Natural killer cell (primary cell): ENCODE measurements at regions not wholly inside any gene's neighbourhood (a gene's known extent, or its start where the extent isn't known, plus 50 kb on each side); places are given as distances from the start of the nearest gene placed in this dataset.

ENCODE experiments used
- ATAC-seq, 3 donors: fragments of 150-1000 bp in 2 of 3; fragments of 200-7000 bp in 1 of 3; cut with Tn5 transposase; 1 replicate in 1 of 3; 2 replicates in 2 of 3; pipeline ENCODE4 v1.10.0; 2021; ENCODE audit warnings: mild to moderate bottlenecking in 2 of 3, moderate library complexity in 2 of 3
- DNase-seq, 2 donors: peaks; one replicate each; pipeline versions ENCODE4 v3.0.0 to v3.0.0-alpha.2; 2013 to 2021; ENCODE audit warnings: mixed read lengths in 1 of 2
- H3K27ac ChIP-seq: one replicate; pipeline ENCODE4 v1.5.1; 2013; ENCODE audit warnings: mild to moderate bottlenecking, low read length
- H3K27me3 ChIP-seq: one replicate; pipeline ENCODE4 v1.6.1; 2013; ENCODE audit warnings: low read length; ENCODE audit not compliant: control insufficient read depth, insufficient read depth
- H3K36me3 ChIP-seq: one replicate; pipeline ENCODE4 v1.6.1; 2013; ENCODE audit warnings: low read length; ENCODE audit not compliant: control insufficient read depth, insufficient read depth
- H3K4me1 ChIP-seq: one replicate; pipeline ENCODE4 v1.6.1; 2013; ENCODE audit warnings: low read length; ENCODE audit not compliant: control insufficient read depth, insufficient read depth
- H3K4me3 ChIP-seq: one replicate; pipeline ENCODE4 v1.5.1; 2013; ENCODE audit warnings: low read length
- H3K9me3 ChIP-seq: one replicate; pipeline ENCODE4 v1.6.1; 2013; ENCODE audit warnings: low read length; ENCODE audit not compliant: control insufficient read depth, insufficient read depth
- H3K27ac Mint-ChIP-seq, 2 donors: one replicate each; pipeline ENCODE4 v1.8.0; 2022; ENCODE audit warnings: mild to moderate bottlenecking in 2 of 2, mixed read lengths in 2 of 2, moderate library complexity in 1 of 2
- H3K27me3 Mint-ChIP-seq, 2 donors: one replicate each; pipeline ENCODE4 v1.8.0; 2022; ENCODE audit warnings: low read depth in 2 of 2, mixed read lengths in 2 of 2
- H3K36me3 Mint-ChIP-seq: one replicate; pipeline ENCODE4 v1.8.0; 2022; ENCODE audit warnings: mixed read lengths
- H3K4me1 Mint-ChIP-seq, 2 donors: one replicate each; pipeline ENCODE4 v1.8.0; 2022; ENCODE audit warnings: mixed read lengths in 2 of 2
- H3K4me3 Mint-ChIP-seq: one replicate; pipeline ENCODE4 v1.8.0; 2022; ENCODE audit warnings: mild to moderate bottlenecking, moderate library complexity, mixed read lengths
- H3K9me3 Mint-ChIP-seq, 2 donors: one replicate each; pipeline ENCODE4 v1.8.0; 2022; ENCODE audit warnings: mixed read lengths in 2 of 2
- CTCF ChIP-seq: fragments of 200-600 bp; IDR thresholded peaks from one replicate; pipeline ENCODE4 v1.8.0; 2022; ENCODE audit warnings: antibody characterized with exemption
- WGBS: methylation state at CpG from one replicate; pipeline ENCODE4 v1.1.7; 2013; ENCODE audit warnings: missing lambda C conversion rate; ENCODE audit not compliant: insufficient coverage; 5-methylcytosine and 5-hydroxymethylcytosine counted together
- intact Hi-C: fragments of 100-400 bp; cut with micrococcal nuclease; formaldehyde crosslinking; loops from one replicate; pipeline ENCODE4 v1.14.2; 2022

- Mint-ChIP-seq H3K9me3 (no peaks in the 10 kb centered on the region), H3K4me1 (no peaks in the 10 kb centered on the region), H3K36me3 (no peaks in the 10 kb centered on the region), H3K4me3 (no peak overlapping the region), H3K27me3 (no peaks in the 10 kb centered on the region), H3K27ac (no peak overlapping the region)
- H3K27ac ChIP-seq = no peak overlapping the region
- no peak for TF ChIP-seq CTCF
- 72% methylated on average over 3 of the region's 3 CpGs for WGBS
- no peaks in the 10 kb centered on the region for H3K36me3 ChIP-seq
- ATAC-seq (no peak), DNase-seq (no peak)
- H3K4me3 ChIP-seq = no peak overlapping the region
- no peaks in the 10 kb centered on the region for H3K9me3 ChIP-seq
- intact Hi-C loops = no loop called here
- no peaks in the 10 kb centered on the region for H3K27me3 ChIP-seq
- H3K4me1 ChIP-seq = no peaks in the 10 kb centered on the region
Measured at GRCh38 chrX:26922278-26922677, 540.9 kb downstream of the PPP4R3C start.

GRCh38 chrX:26918631-26919030 lies 544.5 kb downstream of the PPP4R3C start:
- Histone ChIP-seq H3K27me3 (no peaks in the 10 kb centered on the region), H3K9me3 (no peaks in the 10 kb centered on the region), H3K36me3 (no peaks in the 10 kb centered on the region), H3K4me1 (no peaks in the 10 kb centered on the region), H3K27ac (no peak overlapping the region), H3K4me3 (no peak overlapping the region)
- Mint-ChIP-seq H3K27ac (no peak overlapping the region), H3K36me3 (no peaks in the 10 kb centered on the region), H3K9me3 (peaks cover 0 to 2% of the 10 kb centered on the region in 2 donors), H3K4me1 (no peaks in the 10 kb centered on the region), H3K27me3 (no peaks in the 10 kb centered on the region), H3K4me3 (no peak overlapping the region)
- no peak for DNase-seq
- intact Hi-C loops = no loop called here
- TF ChIP-seq CTCF = no peak
- 31% methylated on average over 4 of the region's 4 CpGs for WGBS
- ATAC-seq = no peak

- H3K36me3 Mint-ChIP-seq = no peaks in the 10 kb centered on the region
Measured at GRCh38 chrX:26916991-26917390, 546.1 kb downstream of the PPP4R3C start.

More at GRCh38 chrX:26916991-26917390, 546.1 kb downstream of the PPP4R3C start:
- WGBS = 78% methylated on average over 4 of the region's 5 CpGs
- Mint-ChIP-seq H3K27ac (no peak overlapping the region), H3K9me3 (peaks cover 0 to 2% of the 10 kb centered on the region in 2 donors), H3K27me3 (no peaks in the 10 kb centered on the region), H3K4me1 (no peaks in the 10 kb centered on the region), H3K4me3 (no peak overlapping the region)
- Histone ChIP-seq H3K4me3 (no peak overlapping the region), H3K27ac (no peak overlapping the region), H3K36me3 (no peaks in the 10 kb centered on the region), H3K4me1 (no peaks in the 10 kb centered on the region), H3K9me3 (no peaks in the 10 kb centered on the region), H3K27me3 (no peaks in the 10 kb centered on the region)
- no peak for TF ChIP-seq CTCF
- no peak for ATAC-seq
- DNase-seq = no peak
- intact Hi-C loops = no loop called here
